H1 (cell line): ENCODE measurements at regions not wholly inside any gene's neighbourhood (a gene's known extent, or its start where the extent isn't known, plus 50 kb on each side); places are given as distances from the start of the nearest gene placed in this dataset.

Source experiments
- POLR2AphosphoS5 ChIP-seq: IDR thresholded peaks from 2 replicates; pipeline ENCODE4 v1.6.1; 2011; ENCODE audit warnings: low read depth, low read length
- RNF2 ChIP-seq: fragments of 200-900, 300-1000 bp; sonication (generic); IDR thresholded peaks from 2 replicates; pipeline ENCODE4 v1.7.1; 2016; ENCODE audit warnings: borderline replicate concordance, low read depth, mild to moderate bottlenecking, antibody characterized with exemption, low read length; ENCODE audit not compliant: poor library complexity, severe bottlenecking; ENCODE audit errors: missing control alignments
- SIN3A ChIP-seq, 2 experiments: IDR thresholded peaks in 1 of 2; conservative IDR thresholded peaks in 1 of 2; 2 replicates each; pipeline ENCODE4 v1.6.1; 2011 to 2012; ENCODE audit warnings: low read length in 2 of 2, improper control_type of control experiment in 1 of 2, low read depth in 1 of 2, mild to moderate bottlenecking in 1 of 2

- TF ChIP-seq SIN3A (conservative IDR thresholded peaks at IDR 0.05 in 1 of 2, IDR thresholded peaks at IDR 0.05 in 1 of 2; ENCODE audit: low read depth in 1 of 2, low read length in 2 of 2) (no peak), POLR2AphosphoS5 (no peak), RNF2 (no peak)
Observed at GRCh38 chr2:43109261-43109743, 117.1 kb downstream of the ZFP36L2 start.
